Mesothelial cell of epicardium (in vitro differentiated cells): ENCODE measurements at regions not wholly inside any gene's neighbourhood (a gene's known extent, or its start where the extent isn't known, plus 50 kb on each side); places are given as distances from the start of the nearest gene placed in this dataset.

Experiments
- DNase-seq, 2 experiments: peaks; one replicate each; pipeline ENCODE4 v3.0.0; 2021; ENCODE audit warnings: low spot score in 2 of 2; ENCODE audit not compliant: unreplicated experiment in 2 of 2
- H3K27ac Mint-ChIP-seq: 2 replicates; pipeline ENCODE4 v1.8.0; 2021; ENCODE audit warnings: mixed read lengths
- H3K27me3 Mint-ChIP-seq: 2 replicates; pipeline ENCODE4 v1.8.0; 2021; ENCODE audit warnings: low read depth, mixed read lengths
- H3K36me3 Mint-ChIP-seq: 2 replicates; pipeline ENCODE4 v1.8.0; 2021; ENCODE audit warnings: mixed read lengths
- H3K4me1 Mint-ChIP-seq: 2 replicates; pipeline ENCODE4 v1.8.0; 2021; ENCODE audit warnings: mixed read lengths
- H3K4me3 Mint-ChIP-seq: 2 replicates; pipeline ENCODE4 v1.8.0; 2021; ENCODE audit warnings: mild to moderate bottlenecking, moderate library complexity, mixed read lengths
- H3K9me3 Mint-ChIP-seq: 2 replicates; pipeline ENCODE4 v1.8.0; 2021; ENCODE audit warnings: mixed read lengths
- TF ChIP-seq, protein P1 (sequence below): fragments of 200-600 bp; sonication (generic); IDR thresholded peaks from one replicate; pipeline ENCODE4 v1.5.0; 2021; ENCODE audit warnings: antibody characterized with exemption; ENCODE audit not compliant: unreplicated experiment

- Mint-ChIP-seq H3K36me3 (no peaks in the 10 kb centered on the region), H3K27me3 (no peaks in the 10 kb centered on the region), H3K4me3 (no peak overlapping the region), H3K9me3 (no peaks in the 10 kb centered on the region), H3K4me1 (no peaks in the 10 kb centered on the region), H3K27ac (no peak overlapping the region)
- TF ChIP-seq, protein P1, sequence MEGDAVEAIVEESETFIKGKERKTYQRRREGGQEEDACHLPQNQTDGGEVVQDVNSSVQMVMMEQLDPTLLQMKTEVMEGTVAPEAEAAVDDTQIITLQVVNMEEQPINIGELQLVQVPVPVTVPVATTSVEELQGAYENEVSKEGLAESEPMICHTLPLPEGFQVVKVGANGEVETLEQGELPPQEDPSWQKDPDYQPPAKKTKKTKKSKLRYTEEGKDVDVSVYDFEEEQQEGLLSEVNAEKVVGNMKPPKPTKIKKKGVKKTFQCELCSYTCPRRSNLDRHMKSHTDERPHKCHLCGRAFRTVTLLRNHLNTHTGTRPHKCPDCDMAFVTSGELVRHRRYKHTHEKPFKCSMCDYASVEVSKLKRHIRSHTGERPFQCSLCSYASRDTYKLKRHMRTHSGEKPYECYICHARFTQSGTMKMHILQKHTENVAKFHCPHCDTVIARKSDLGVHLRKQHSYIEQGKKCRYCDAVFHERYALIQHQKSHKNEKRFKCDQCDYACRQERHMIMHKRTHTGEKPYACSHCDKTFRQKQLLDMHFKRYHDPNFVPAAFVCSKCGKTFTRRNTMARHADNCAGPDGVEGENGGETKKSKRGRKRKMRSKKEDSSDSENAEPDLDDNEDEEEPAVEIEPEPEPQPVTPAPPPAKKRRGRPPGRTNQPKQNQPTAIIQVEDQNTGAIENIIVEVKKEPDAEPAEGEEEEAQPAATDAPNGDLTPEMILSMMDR: no peak
- no peak for DNase-seq
Measured at GRCh38 chr5:86671536-86671935, 53.8 kb downstream of the COX7C start.

DNA sequence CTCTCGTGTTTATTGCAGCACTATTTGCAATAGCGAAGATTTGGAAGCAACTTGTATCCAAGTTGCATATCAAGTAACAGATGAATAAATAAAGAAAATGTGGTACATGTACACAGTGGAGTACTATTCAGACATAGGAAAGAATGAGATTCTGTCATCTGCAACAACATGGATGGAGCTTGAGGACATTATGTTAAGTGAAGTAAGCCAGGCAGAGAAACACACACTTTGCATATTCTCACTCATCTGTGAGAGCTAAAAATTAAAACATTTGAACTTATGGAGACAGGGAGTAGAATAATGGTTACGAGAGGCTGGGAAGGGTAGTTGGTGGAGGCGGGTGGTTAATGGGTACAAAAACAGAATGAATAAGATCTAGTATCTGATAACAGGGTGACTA lies 56.3 kb downstream of the COX7C start:
- Mint-ChIP-seq H3K4me1 (peaks cover under 1% of the 10 kb centered on the region), H3K4me3 (no peak overlapping the region), H3K27me3 (no peaks in the 10 kb centered on the region), H3K36me3 (no peaks in the 10 kb centered on the region), H3K9me3 (no peaks in the 10 kb centered on the region), H3K27ac (no peak overlapping the region)
- TF ChIP-seq, protein P1: no peak
- DNase-seq: no peak

DNA sequence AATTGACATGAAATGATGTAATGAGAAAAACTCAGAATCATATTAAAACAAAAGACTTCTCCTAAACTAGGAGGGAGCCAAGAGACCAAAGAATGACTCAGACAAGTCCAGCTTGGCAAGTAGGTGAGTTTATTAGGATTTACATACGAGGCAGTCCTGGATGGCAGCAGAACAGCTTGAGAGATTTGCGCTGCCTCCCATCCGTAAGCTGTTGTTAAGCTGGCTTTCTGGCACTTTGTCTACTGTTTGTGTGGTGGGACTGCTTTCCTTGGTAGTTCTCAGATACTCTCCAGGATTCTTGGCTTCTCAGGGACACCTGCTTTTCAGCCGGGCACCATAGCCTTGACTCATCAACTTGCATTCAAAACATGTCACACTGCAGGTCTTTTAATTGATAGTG lies 57.6 kb downstream of the COX7C start:
- Mint-ChIP-seq H3K27me3 (no peaks in the 10 kb centered on the region), H3K4me1 (peaks cover 7% of the 10 kb centered on the region), H3K4me3 (no peak overlapping the region), H3K36me3 (no peaks in the 10 kb centered on the region), H3K27ac (no peak overlapping the region), H3K9me3 (no peaks in the 10 kb centered on the region)
- TF ChIP-seq, protein P1: no peak
- no peak for DNase-seq

DNA sequence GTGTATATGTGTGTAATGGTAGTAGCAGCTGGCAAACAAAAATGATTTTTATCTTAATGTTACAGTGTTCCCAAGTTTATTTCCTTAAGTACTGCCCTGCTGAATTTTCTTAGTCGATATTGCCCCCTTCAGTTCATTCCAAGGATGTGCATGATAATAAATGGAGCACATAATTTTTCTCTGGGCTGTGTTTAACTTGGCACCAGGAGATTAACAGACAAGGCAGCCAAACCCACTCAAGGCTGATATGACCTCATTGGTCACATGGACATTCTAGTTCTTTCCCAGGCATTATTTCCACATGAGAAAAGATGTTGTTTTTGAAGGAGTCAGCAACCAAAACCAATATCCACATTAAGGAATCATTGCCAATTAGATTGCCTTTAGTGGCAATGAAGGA lies 61.8 kb downstream of the COX7C start:
- no peaks in the 10 kb centered on the region for H3K9me3 Mint-ChIP-seq
- peaks cover 7% of the 10 kb centered on the region for H3K4me1 Mint-ChIP-seq
- H3K36me3 Mint-ChIP-seq: no peaks in the 10 kb centered on the region
- no peaks in the 10 kb centered on the region for H3K27me3 Mint-ChIP-seq
- TF ChIP-seq, protein P1: peak; percentile 81
- no peak overlapping the region for H3K27ac Mint-ChIP-seq
- no peak for DNase-seq
- no peak overlapping the region for H3K4me3 Mint-ChIP-seq

DNA sequence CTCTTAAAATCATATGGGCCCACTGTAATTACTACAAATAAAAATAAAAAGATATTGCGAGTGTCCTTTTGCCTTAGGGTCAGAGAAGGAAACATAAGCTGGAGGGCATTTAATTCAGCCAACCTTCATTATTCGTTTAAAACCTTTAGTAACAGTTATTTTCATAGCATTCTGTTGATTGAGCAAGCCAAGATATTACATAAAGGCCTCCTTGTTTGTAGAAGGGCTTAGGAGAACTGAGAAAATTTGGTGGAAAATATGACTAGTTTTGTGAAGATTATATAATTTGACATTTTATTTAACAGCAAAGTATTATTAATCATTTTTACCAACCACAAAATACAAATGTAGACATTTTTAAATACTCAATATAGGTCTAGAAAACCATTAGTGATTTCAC lies 62.2 kb downstream of the COX7C start:
- Mint-ChIP-seq H3K4me3 (no peak overlapping the region), H3K27ac (no peak overlapping the region), H3K9me3 (no peaks in the 10 kb centered on the region), H3K4me1 (peaks cover 7% of the 10 kb centered on the region), H3K27me3 (no peaks in the 10 kb centered on the region), H3K36me3 (no peaks in the 10 kb centered on the region)
- TF ChIP-seq, protein P1: no peak
- no peak for DNase-seq

- Mint-ChIP-seq H3K36me3 (no peaks in the 10 kb centered on the region), H3K4me1 (peaks cover 8% of the 10 kb centered on the region), H3K27ac (no peak overlapping the region), H3K4me3 (no peak overlapping the region), H3K27me3 (no peaks in the 10 kb centered on the region), H3K9me3 (no peaks in the 10 kb centered on the region)
- TF ChIP-seq, protein P1: no peak
- no peak for DNase-seq
Measured at GRCh38 chr5:86684222-86684621, 66.5 kb downstream of the COX7C start.
